ENCODE measurements at regions not wholly inside any gene's neighbourhood (a gene's known extent, or its start where the extent isn't known, plus 50 kb on each side); places are given as distances from the start of the nearest gene placed in this dataset.
"Not testable (repeated sequence)": the region's sequence is repeated elsewhere in the genome, so short reads cannot be mapped to it uniquely, and the experiment has no call there.

GRCh38 chr3:6060251-6060650, 800.7 kb upstream of the GRM7 start:
- Mint-ChIP-seq H3K27ac (peak overlapping the region; percentile 73), H3K9me3 (peaks cover 5% of the 10 kb centered on the region), H3K4me1 (peaks cover 13% of the 10 kb centered on the region), H3K27me3 (ENCODE audit: low read depth, poor library complexity) (peaks cover 3% of the 10 kb centered on the region), H3K36me3 (ENCODE audit: low read depth) (no peaks in the 10 kb centered on the region), H3K4me3 (no peak overlapping the region)
- no peak for DNase-seq
- TF ChIP-seq CTCF (IDR thresholded peaks at IDR 0.05) = no peak

- H3K9me3 Mint-ChIP-seq = peaks cover 5% of the 10 kb centered on the region
- peaks cover 22% of the 10 kb centered on the region for H3K4me1 Mint-ChIP-seq
- no peak for DNase-seq
- no peaks in the 10 kb centered on the region for H3K36me3 Mint-ChIP-seq (ENCODE audit: low read depth)
- no peak overlapping the region for H3K4me3 Mint-ChIP-seq
- TF ChIP-seq CTCF (IDR thresholded peaks at IDR 0.05) = no peak
- H3K27ac Mint-ChIP-seq = no peak overlapping the region
- H3K27me3 Mint-ChIP-seq (ENCODE audit: low read depth, poor library complexity) = peaks cover 5% of the 10 kb centered on the region
Measured at GRCh38 chr3:6062261-6063187, 798.4 kb upstream of the GRM7 start.

GRCh38 chr3:6066397-6066796, 794.5 kb upstream of the GRM7 start:
- Mint-ChIP-seq H3K9me3 (no peaks in the 10 kb centered on the region), H3K27ac (no peak overlapping the region), H3K4me1 (peaks cover 9% of the 10 kb centered on the region), H3K4me3 (no peak overlapping the region), H3K27me3 (ENCODE audit: low read depth, poor library complexity) (peaks cover 3% of the 10 kb centered on the region), H3K36me3 (ENCODE audit: low read depth) (no peaks in the 10 kb centered on the region)
- DNase-seq = no peak
- TF ChIP-seq CTCF (IDR thresholded peaks at IDR 0.05) = no peak

- not testable (repeated sequence) for H3K4me3 Mint-ChIP-seq; H3K36me3 Mint-ChIP-seq (ENCODE audit: low read depth); H3K27me3 Mint-ChIP-seq (ENCODE audit: low read depth, poor library complexity); H3K9me3 Mint-ChIP-seq; DNase-seq; H3K4me1 Mint-ChIP-seq
- peak overlapping the region; percentile 61 for H3K27ac Mint-ChIP-seq
Measured at GRCh38 chr3:6066868-6067578, 793.9 kb upstream of the GRM7 start.

- H3K4me3 Mint-ChIP-seq = no peak overlapping the region
- H3K36me3 Mint-ChIP-seq (ENCODE audit: low read depth) = no peaks in the 10 kb centered on the region
- H3K9me3 Mint-ChIP-seq = peaks cover 5% of the 10 kb centered on the region
- no peaks in the 10 kb centered on the region for H3K4me1 Mint-ChIP-seq
- H3K27ac Mint-ChIP-seq = no peak overlapping the region
- no peak for TF ChIP-seq CTCF (IDR thresholded peaks at IDR 0.05)
- H3K27me3 Mint-ChIP-seq (ENCODE audit: low read depth, poor library complexity) = no peaks in the 10 kb centered on the region
- no peak for DNase-seq
Measured at GRCh38 chr3:6074952-6075351, 786.0 kb upstream of the GRM7 start.

GRCh38 chr3:6078436-6078835, 782.5 kb upstream of the GRM7 start:
- Mint-ChIP-seq H3K27ac (no peak overlapping the region), H3K4me1 (no peaks in the 10 kb centered on the region), H3K4me3 (no peak overlapping the region), H3K9me3 (peaks cover 5% of the 10 kb centered on the region), H3K36me3 (ENCODE audit: low read depth) (no peaks in the 10 kb centered on the region), H3K27me3 (ENCODE audit: low read depth, poor library complexity) (peaks cover 2% of the 10 kb centered on the region)
- TF ChIP-seq CTCF (IDR thresholded peaks at IDR 0.05) = no peak
- no peak for DNase-seq

Data from nephron progenitor cell (in vitro differentiated cells).